ENCODE measurements at regions not wholly inside any gene's neighbourhood (a gene's known extent, or its start where the extent isn't known, plus 50 kb on each side); places are given as distances from the start of the nearest gene placed in this dataset.

- DNase-seq (ENCODE audit: low spot score) = no peak
These were observed 203.4 kb downstream of the ZNF648 start for GRCh38 chr1:181858135-181858534.
